ENCODE measurements at regions not wholly inside any gene's neighbourhood (a gene's known extent, or its start where the extent isn't known, plus 50 kb on each side); places are given as distances from the start of the nearest gene placed in this dataset.
A peak's percentile ranks its signal among the peaks of the same experiment; 100 is the strongest.

DNA sequence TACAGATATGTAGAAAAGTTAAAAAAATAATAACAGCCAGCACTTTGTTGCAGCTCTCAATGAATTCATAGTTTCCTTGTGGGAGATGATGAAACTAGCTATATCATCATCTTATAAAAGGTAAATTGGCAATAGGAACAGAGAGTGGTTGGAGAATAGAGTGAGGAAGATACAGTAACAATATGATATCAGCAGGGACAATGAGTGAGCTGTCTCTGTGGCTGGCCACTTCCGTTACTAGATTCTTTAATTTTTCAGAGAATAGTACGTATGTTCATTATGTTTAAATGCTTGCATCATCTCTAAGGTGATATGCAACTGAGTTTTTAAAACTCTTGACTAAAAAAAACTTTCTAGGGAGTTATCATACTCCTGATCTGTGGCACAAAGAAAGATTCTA lies 1006.2 kb upstream of the FLRT2 start:
- no peak for DNase-seq

- DNase-seq: no peak
Measured at GRCh38 chr14:84527706-84528105, 1002.2 kb upstream of the FLRT2 start.

DNA sequence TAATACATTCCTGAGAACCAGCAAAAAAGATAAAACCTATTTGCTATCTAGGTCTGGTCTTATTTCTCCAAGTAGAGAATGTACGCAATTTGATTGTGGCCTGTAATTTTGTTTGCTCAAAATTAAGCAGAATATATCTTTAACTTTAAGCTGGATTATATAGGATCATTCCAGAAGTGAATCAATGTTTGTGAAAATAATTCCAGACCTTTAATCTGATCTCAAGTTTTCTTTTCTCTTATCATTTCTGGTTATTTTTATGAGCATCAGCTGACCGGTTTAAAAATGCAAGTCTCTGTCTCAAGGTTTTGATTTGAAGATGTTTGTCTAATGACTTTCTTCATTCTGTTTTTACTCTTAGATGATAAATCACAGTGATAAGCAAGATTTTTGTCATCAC lies 997.9 kb upstream of the FLRT2 start:
- no peak for DNase-seq

DNA sequence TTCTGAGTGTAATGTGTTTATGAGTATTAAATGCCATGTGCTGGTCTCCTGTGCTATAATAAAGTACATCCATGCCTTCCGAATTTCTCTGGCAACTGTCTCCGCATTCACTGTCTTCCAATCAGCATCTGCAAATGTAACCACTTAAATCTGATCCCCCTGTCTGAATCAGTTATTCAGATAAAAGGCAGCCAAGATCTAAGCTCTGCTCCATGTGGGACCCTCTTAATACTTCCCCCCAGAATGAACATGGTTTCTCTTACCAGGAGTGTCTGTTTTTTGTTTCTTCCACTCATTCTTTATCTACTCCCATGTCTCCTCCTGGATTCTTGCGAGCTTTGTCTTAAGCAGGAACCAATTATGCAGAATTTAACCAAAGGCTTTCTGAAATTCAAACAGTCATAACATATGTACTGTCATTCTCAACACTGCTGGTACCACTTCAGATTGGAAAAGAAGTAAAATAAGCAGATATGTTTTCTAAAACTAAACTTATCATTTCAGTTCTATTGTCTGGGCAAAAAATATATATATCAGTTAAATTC lies 996.7 kb upstream of the FLRT2 start:
- DNase-seq: no peak

GRCh38 chr14:84533791-84534190 lies 996.2 kb upstream of the FLRT2 start:
- DNase-seq: no peak

DNA sequence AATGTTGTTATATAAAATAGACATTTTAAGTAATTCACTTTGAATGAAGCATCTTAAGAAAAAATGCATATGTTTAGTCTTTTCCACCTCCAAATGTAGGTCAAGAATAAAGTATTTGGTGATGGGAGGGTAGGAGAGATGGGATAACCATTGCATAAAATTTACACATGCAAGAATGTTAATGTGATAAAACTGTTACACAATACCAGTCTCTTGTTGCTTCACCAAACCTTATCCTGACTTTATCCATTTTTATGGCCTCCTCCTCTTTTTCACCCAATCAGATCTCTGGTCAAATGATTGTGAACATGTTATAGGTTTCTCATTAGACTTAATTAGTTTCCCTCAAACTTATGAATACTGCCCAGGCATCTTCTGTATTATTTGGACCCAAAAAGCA lies 994.5 kb upstream of the FLRT2 start:
- no peak for DNase-seq

- DNase-seq: no peak
Measured at GRCh38 chr14:84535976-84536375, 994.0 kb upstream of the FLRT2 start.

GRCh38 chr14:84541018-84541417 lies 988.9 kb upstream of the FLRT2 start:
- no peak for DNase-seq

- no peak for DNase-seq
Measured at GRCh38 chr14:84543859-84544258, 986.1 kb upstream of the FLRT2 start.

DNA sequence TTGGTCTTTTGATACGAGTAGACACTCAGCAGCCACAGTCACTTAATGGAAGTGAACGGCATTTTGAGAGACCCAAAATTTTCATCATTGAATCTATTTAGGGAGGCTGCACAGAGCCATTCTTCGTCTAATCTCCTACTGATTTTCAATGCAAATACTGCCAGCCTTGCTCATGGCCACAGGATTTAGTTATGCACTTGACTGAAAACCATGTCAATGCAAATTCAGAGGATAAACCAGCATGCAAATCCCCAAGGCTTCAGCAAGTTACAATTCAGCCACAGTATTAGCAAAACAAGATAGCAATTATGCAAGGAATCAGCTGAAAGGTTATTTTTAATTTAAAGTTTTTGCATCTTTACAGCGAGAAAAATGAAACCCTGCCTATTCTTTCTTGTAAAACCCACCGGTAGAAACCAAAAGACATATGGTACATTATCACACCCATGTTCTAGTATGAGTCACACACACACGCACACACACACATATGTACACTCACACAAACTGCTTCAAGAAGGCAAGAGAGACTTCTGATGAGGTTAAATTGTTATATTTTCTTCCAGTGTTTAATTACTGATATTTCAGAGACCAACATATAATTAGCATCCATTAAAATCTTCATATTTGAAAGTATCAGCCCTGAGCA lies 985.3 kb upstream of the FLRT2 start:
- DNase-seq: no peak

DNA sequence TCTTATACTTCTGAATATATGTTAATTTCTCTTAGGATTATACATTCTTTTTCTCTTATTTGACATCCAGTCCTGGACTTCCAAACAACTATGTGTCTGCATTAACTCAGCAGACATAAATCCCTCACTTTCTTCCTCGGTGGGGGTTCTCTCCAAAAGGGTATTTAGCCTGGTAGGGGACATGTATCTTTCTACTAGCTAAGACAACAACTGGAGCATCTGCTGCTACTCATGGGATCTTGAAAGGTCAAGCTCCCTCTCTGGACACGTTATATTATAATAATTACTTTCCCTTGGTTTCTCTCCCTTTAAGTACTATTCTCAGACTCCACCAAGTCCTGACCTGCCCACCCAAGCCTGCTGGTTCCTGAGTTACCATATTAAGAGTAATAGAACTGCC lies 983.7 kb upstream of the FLRT2 start:
- no peak for DNase-seq

GRCh38 chr14:84554136-84554535 lies 975.8 kb upstream of the FLRT2 start:
- no peak for DNase-seq

DNA sequence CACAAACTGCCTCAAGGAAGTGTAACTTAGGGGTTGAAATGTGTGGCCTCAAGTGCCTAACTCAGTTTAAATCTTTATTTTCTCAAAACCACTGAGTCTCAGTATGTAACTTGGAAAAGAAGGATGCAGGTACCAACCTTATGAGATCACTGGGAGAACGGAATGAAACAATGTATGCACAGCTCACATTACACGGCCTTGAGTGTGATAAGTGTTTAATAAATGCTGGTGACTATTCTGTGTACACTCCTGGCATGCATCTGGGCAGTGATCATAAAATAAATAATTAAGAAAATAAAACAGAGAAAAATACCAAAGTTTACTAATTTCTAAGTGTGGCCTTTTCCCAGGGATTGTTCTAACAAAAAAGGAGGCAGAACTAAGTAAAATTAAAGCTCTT lies 974.5 kb upstream of the FLRT2 start:
- DNase-seq: no peak

- no peak for DNase-seq
Measured at GRCh38 chr14:84566109-84566508, 963.8 kb upstream of the FLRT2 start.

DNA sequence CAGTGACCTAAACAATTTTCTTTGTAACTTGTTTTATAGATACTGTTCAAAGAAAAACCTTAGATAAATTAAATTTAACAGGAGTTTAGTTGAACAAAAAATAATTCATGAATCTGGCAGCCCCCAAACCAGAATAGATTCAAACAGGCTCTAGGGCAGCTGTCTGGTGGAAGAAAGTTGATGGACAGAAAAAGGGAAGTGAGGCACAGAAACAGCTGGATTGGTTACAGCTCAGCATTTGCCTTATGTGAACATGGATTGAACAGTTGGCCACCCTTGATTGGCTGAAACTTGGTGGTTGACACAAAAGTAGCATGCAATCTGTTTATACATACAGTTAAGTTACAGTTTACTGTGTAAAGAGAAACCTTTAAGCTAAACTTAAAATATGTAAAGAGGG lies 954.3 kb upstream of the FLRT2 start:
- DNase-seq: no peak

- no peak for DNase-seq
Measured at GRCh38 chr14:84579292-84579691, 950.7 kb upstream of the FLRT2 start.

- DNase-seq: no peak
Measured at GRCh38 chr14:84581041-84581440, 948.9 kb upstream of the FLRT2 start.

- DNase-seq: no peak
Measured at GRCh38 chr14:84584511-84584910, 945.4 kb upstream of the FLRT2 start.

- DNase-seq: peak; percentile 28 to 29
Measured at GRCh38 chr14:84591827-84592445, 938.0 kb upstream of the FLRT2 start.

GRCh38 chr14:84592770-84593169 lies 937.2 kb upstream of the FLRT2 start:
- no peak for DNase-seq

GRCh38 chr14:84610086-84610485 lies 919.9 kb upstream of the FLRT2 start:
- DNase-seq: no peak

DNA sequence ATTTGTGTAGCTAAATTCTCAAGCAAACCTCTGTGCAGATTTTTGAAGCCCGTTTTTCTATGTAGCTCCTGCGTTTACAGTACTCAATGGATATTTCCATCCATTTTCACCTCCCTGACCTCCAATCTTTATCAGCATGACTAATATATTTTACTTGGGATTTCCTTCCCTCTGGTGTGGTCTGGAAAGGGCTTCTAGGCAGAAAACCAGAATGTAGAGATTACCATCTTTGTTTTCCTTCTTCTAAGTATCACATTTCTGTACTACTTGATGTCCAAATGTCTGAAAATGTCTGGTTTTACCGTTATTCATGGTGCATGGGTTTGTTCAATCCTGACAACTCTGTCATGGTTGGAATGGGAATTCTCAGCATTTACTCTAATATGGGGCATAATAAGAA lies 907.6 kb upstream of the FLRT2 start:
- no peak for DNase-seq

- DNase-seq: peak; percentile 16
Measured at GRCh38 chr14:84643446-84643845, 886.5 kb upstream of the FLRT2 start.

DNA sequence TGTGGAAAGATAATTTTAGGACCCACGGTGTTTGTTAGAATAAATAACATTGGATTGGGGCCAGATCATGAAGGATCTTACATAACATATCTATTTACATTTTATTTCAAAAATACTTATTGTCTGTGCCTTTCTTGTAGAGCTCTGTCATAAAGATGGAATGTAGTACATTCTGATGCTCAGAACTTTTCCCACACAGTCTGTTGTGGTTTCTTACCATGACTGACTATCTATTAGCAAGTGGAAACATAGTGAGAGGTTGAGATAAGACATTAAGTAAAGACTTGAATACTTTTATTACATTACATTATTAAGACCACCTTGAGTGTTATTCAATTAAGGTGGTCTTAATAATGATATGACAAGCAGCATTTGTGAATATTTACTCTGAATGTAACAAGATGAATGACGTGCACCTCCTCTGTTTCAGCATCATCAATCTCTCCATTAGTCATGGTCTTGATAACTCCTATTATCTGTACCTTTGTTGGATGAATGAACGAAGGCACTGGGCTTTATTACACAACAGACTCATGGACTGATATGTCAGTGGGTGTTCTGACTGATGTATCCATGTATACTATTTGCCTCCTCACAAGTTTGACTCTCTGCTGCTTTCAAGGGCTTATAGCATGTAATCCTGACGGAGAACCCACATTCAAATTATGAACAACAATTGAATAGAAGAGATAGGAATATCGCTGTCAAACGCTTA lies 883.0 kb upstream of the FLRT2 start:
- DNase-seq: no peak

Data from SHP77 (cell line).